H1 (cell line): ENCODE measurements at regions not wholly inside any gene's neighbourhood (a gene's known extent, or its start where the extent isn't known, plus 50 kb on each side); places are given as distances from the start of the nearest gene placed in this dataset.
"Not testable (repeated sequence)": the region's sequence is repeated elsewhere in the genome, so short reads cannot be mapped to it uniquely, and the experiment has no call there.

Source experiments
- ATF3 ChIP-seq: IDR thresholded peaks from 2 replicates; pipeline ENCODE4 v1.6.1; 2011; ENCODE audit warnings: low read depth, mild to moderate bottlenecking, low read length; ENCODE audit not compliant: insufficient read depth
- CTCF ChIP-seq, 3 experiments: IDR thresholded peaks; 1 replicate in 2 of 3; 2 replicates in 1 of 3; pipeline versions ENCODE4 v1.5.1 to v1.6.1; 2011; ENCODE audit warnings: low read length in 3 of 3, mild to moderate bottlenecking in 3 of 3, inconsistent platforms in 2 of 3, low read depth in 1 of 3, moderate library complexity in 1 of 3; ENCODE audit not compliant: insufficient read depth in 1 of 3; ENCODE audit errors: control extremely low read depth in 1 of 3
- EZH2 ChIP-seq: fragments of 200-600 bp; sonication (generic); IDR thresholded peaks from 2 replicates; pipeline ENCODE4 v1.7.1; 2012; ENCODE audit warnings: low read depth, mild to moderate bottlenecking, moderate library complexity, low read length, inconsistent platforms; ENCODE audit not compliant: severe bottlenecking
- JUN ChIP-seq: IDR thresholded peaks from 2 replicates; pipeline ENCODE4 v1.6.1; 2011; ENCODE audit warnings: low read depth, mild to moderate bottlenecking, improper control_type of control experiment, low read length
- MAX ChIP-seq: IDR thresholded peaks from 2 replicates; pipeline ENCODE4 v1.6.1; 2012; ENCODE audit warnings: inconsistent platforms
- POLR2A ChIP-seq, 2 experiments: IDR thresholded peaks; 1 replicate in 1 of 2; 2 replicates in 1 of 2; pipeline ENCODE4 v1.6.1; 2011; ENCODE audit warnings: low read depth in 2 of 2, low read length in 2 of 2, mild to moderate bottlenecking in 2 of 2; ENCODE audit errors: control extremely low read depth in 1 of 2
- RAD21 ChIP-seq, 2 experiments: IDR thresholded peaks in 1 of 2; conservative IDR thresholded peaks in 1 of 2; 2 replicates each; pipeline ENCODE4 v1.6.1; 2011; ENCODE audit warnings: low read depth in 2 of 2, low read length in 2 of 2, improper control_type of control experiment in 1 of 2, inconsistent platforms in 1 of 2, mild to moderate bottlenecking in 1 of 2, moderate library complexity in 1 of 2
- SIN3A ChIP-seq, 2 experiments: IDR thresholded peaks in 1 of 2; conservative IDR thresholded peaks in 1 of 2; 2 replicates each; pipeline ENCODE4 v1.6.1; 2011 to 2012; ENCODE audit warnings: low read length in 2 of 2, improper control_type of control experiment in 1 of 2, low read depth in 1 of 2, mild to moderate bottlenecking in 1 of 2
- SP1 ChIP-seq: IDR thresholded peaks from 2 replicates; pipeline ENCODE4 v1.6.1; 2011; ENCODE audit warnings: low read depth, low read length
- TAF1 ChIP-seq: IDR thresholded peaks from 2 replicates; pipeline ENCODE4 v1.6.1; 2011; ENCODE audit warnings: mild to moderate bottlenecking, low read depth, low read length
- YY1 ChIP-seq: IDR thresholded peaks from 2 replicates; pipeline ENCODE4 v1.6.1; 2011; ENCODE audit warnings: low read depth, mild to moderate bottlenecking, low read length

- not testable (repeated sequence) for TF ChIP-seq ATF3; POLR2A (IDR thresholded peaks at IDR 0.05; ENCODE audit: control extremely low read depth in 1 of 2, low read depth in 2 of 2, low read length in 2 of 2); SP1; CTCF (IDR thresholded peaks at IDR 0.05; ENCODE audit: control extremely low read depth in 1 of 3, insufficient read depth in 1 of 3, low read depth in 1 of 3, low read length in 3 of 3); MAX; EZH2; YY1; SIN3A (conservative IDR thresholded peaks at IDR 0.05 in 1 of 2, IDR thresholded peaks at IDR 0.05 in 1 of 2; ENCODE audit: low read depth in 1 of 2, low read length in 2 of 2); RAD21 (IDR thresholded peaks at IDR 0.05 in 1 of 2, conservative IDR thresholded peaks at IDR 0.05 in 1 of 2; ENCODE audit: low read depth in 2 of 2, low read length in 2 of 2); JUN; TAF1
Measured at GRCh38 chr9:61356936-61357335, 167.1 kb downstream of the SPATA31A7 start.
